PC-3 (cell line): ENCODE measurements at regions not wholly inside any gene's neighbourhood (a gene's known extent, or its start where the extent isn't known, plus 50 kb on each side); places are given as distances from the start of the nearest gene placed in this dataset.

Experiments used
- CTCF ChIP-seq: fragments of 300-600 bp; sonication (generic); conservative IDR thresholded peaks from 2 replicates; pipeline ENCODE4 v1.5.1; 2017; ENCODE audit warnings: antibody characterized with exemption, low read depth, mild to moderate bottlenecking, low read length
- EZH2 ChIP-seq: fragments of 300-600 bp; sonication (generic); IDR thresholded peaks from one replicate; pipeline ENCODE4 v1.6.1; 2017; ENCODE audit warnings: antibody characterized with exemption, mild to moderate bottlenecking, low read length; ENCODE audit not compliant: unreplicated experiment
- EZH2phosphoT487 ChIP-seq: fragments of 300-600 bp; sonication (generic); IDR thresholded peaks from 2 replicates; pipeline ENCODE4 v1.6.1; 2018; ENCODE audit warnings: mild to moderate bottlenecking, antibody characterized with exemption, low read length, borderline replicate concordance

- TF ChIP-seq CTCF = no peak
- no peak for TF ChIP-seq EZH2
- no peak for TF ChIP-seq EZH2phosphoT487
These were observed 89.6 kb upstream of the LHX5 start for GRCh38 chr12:113561068-113561780.
